ENCODE measurements at regions not wholly inside any gene's neighbourhood (a gene's known extent, or its start where the extent isn't known, plus 50 kb on each side); places are given as distances from the start of the nearest gene placed in this dataset.
"Not testable (repeated sequence)": the region's sequence is repeated elsewhere in the genome, so short reads cannot be mapped to it uniquely, and the experiment has no call there.

- DNase-seq, result not testable (repeated sequence)
Measured at GRCh38 chr5:166291800-166292199, 1999.6 kb upstream of the WWC1 start.

GRCh38 chr5:166293892-166294291 is 1997.6 kb upstream of the WWC1 start:
- DNase-seq, result no peak

GRCh38 chr5:166302166-166302565 is 1989.3 kb upstream of the WWC1 start:
- no peak for DNase-seq

GRCh38 chr5:166317425-166317824 is 1974.0 kb upstream of the WWC1 start:
- no peak for DNase-seq

GRCh38 chr5:166320920-166321480 is 1970.4 kb upstream of the WWC1 start:
- no peak for DNase-seq

- no peak for DNase-seq
Measured at GRCh38 chr5:166324372-166324771, 1967.1 kb upstream of the WWC1 start.

GRCh38 chr5:166329149-166329800 is 1962.2 kb upstream of the WWC1 start:
- DNase-seq, result no peak

- no peak for DNase-seq
Measured at GRCh38 chr5:166330036-166330435, 1961.4 kb upstream of the WWC1 start.

GRCh38 chr5:166331521-166331920 is 1959.9 kb upstream of the WWC1 start:
- no peak for DNase-seq

GRCh38 chr5:166338801-166339200 is 1952.6 kb upstream of the WWC1 start:
- DNase-seq, result no peak

GRCh38 chr5:166340039-166340438 is 1951.4 kb upstream of the WWC1 start:
- DNase-seq, result no peak

GRCh38 chr5:166341740-166342337 is 1949.6 kb upstream of the WWC1 start:
- no peak for DNase-seq

GRCh38 chr5:166342402-166342801 is 1949.0 kb upstream of the WWC1 start:
- no peak for DNase-seq

- no peak for DNase-seq
Measured at GRCh38 chr5:166346726-166347374, 1944.6 kb upstream of the WWC1 start.

GRCh38 chr5:166349046-166349445 is 1942.4 kb upstream of the WWC1 start:
- DNase-seq, result no peak

- no peak for DNase-seq
Measured at GRCh38 chr5:166353580-166353979, 1937.9 kb upstream of the WWC1 start.

GRCh38 chr5:166354332-166354731 is 1937.1 kb upstream of the WWC1 start:
- no peak for DNase-seq

- DNase-seq, result no peak
Measured at GRCh38 chr5:166356096-166356495, 1935.3 kb upstream of the WWC1 start.

- no peak for DNase-seq
Measured at GRCh38 chr5:166358127-166358830, 1933.2 kb upstream of the WWC1 start.

- no peak for DNase-seq
Measured at GRCh38 chr5:166363087-166363760, 1928.2 kb upstream of the WWC1 start.

GRCh38 chr5:166365164-166365563 is 1926.3 kb upstream of the WWC1 start:
- DNase-seq, result no peak

GRCh38 chr5:166367391-166367790 is 1924.1 kb upstream of the WWC1 start:
- DNase-seq, result no peak

GRCh38 chr5:166369346-166369745 is 1922.1 kb upstream of the WWC1 start:
- DNase-seq, result no peak
